OCI-LY1 (cell line): ENCODE measurements at regions not wholly inside any gene's neighbourhood (a gene's known extent, or its start where the extent isn't known, plus 50 kb on each side); places are given as distances from the start of the nearest gene placed in this dataset.

Source experiments
- H2AFZ ChIP-seq: fragments of 200-600 bp; sonication (generic), shearing (Covaris generic); 2 replicates; pipeline ENCODE4 v1.6.0; 2014; ENCODE audit warnings: antibody characterized with exemption, mild to moderate bottlenecking, low read length
- H3F3A ChIP-seq: fragments of 200-600 bp; sonication (generic), shearing (Covaris generic); 2 replicates; pipeline ENCODE4 v1.6.0; 2014; ENCODE audit warnings: mild to moderate bottlenecking, antibody characterized with exemption, low read length, moderate library complexity; ENCODE audit not compliant: insufficient read depth
- H3K27ac ChIP-seq: fragments of 200-600 bp; sonication (generic); 2 replicates; pipeline ENCODE4 v1.5.1; 2014; ENCODE audit warnings: low read length, mixed run types, mild to moderate bottlenecking, low read depth; ENCODE audit not compliant: poor library complexity, severe bottlenecking
- H3K27me3 ChIP-seq: fragments of 200-600 bp; sonication (generic); 2 replicates; pipeline ENCODE4 v1.6.0; 2014; ENCODE audit warnings: antibody characterized with exemption, mild to moderate bottlenecking, low read length, moderate library complexity; ENCODE audit not compliant: insufficient read depth
- H3K36me3 ChIP-seq: fragments of 200-600 bp; sonication (generic); 2 replicates; pipeline ENCODE4 v1.6.1; 2014; ENCODE audit warnings: mild to moderate bottlenecking, antibody characterized with exemption, low read length, moderate library complexity, mixed read lengths; ENCODE audit not compliant: insufficient read depth
- H3K4me1 ChIP-seq: fragments of 200-600 bp; sonication (generic); 2 replicates; pipeline ENCODE4 v1.5.1; 2014; ENCODE audit warnings: mild to moderate bottlenecking, low read length, moderate library complexity; ENCODE audit not compliant: insufficient read depth, severe bottlenecking
- H3K4me2 ChIP-seq: fragments of 200-600 bp; sonication (generic), shearing (Covaris generic); 2 replicates; pipeline ENCODE4 v1.6.1; 2014; ENCODE audit warnings: low read length
- H3K4me3 ChIP-seq: fragments of 200-600 bp; sonication (generic); 2 replicates; pipeline ENCODE4 v1.5.1; 2014; ENCODE audit warnings: low read length, low read depth, mild to moderate bottlenecking, mixed read lengths; ENCODE audit not compliant: poor library complexity, severe bottlenecking
- H3K79me2 ChIP-seq: fragments of 200-600 bp; shearing (Covaris generic); 2 replicates; pipeline ENCODE4 v1.6.1; 2016; ENCODE audit warnings: mixed run types, low read length, mixed read lengths; ENCODE audit not compliant: insufficient read depth
- H3K9ac ChIP-seq: fragments of 200-600 bp; sonication (generic), shearing (Covaris generic); 2 replicates; pipeline ENCODE4 v1.6.1; 2014; ENCODE audit warnings: mild to moderate bottlenecking, low read length, mixed read lengths
- H3K9me2 ChIP-seq: fragments of 200-600 bp; sonication (generic), shearing (Covaris generic); 2 replicates; pipeline ENCODE4 v1.6.1; 2014; ENCODE audit warnings: low read depth, mild to moderate bottlenecking, low read length, mixed read lengths
- H3K9me3 ChIP-seq: fragments of 200-600 bp; shearing (Covaris generic); 2 replicates; pipeline ENCODE4 v1.6.1; 2014; ENCODE audit warnings: low read length, mixed read lengths
- H4K20me1 ChIP-seq: fragments of 200-600 bp; sonication (generic), shearing (Covaris generic); 2 replicates; pipeline ENCODE4 v1.6.0; 2016; ENCODE audit warnings: mild to moderate bottlenecking, low read length; ENCODE audit not compliant: insufficient read depth
- CTCF ChIP-seq: fragments of 200-600 bp; sonication (generic), shearing (Covaris generic); IDR thresholded peaks from 2 replicates; pipeline ENCODE4 v1.5.1; 2017; ENCODE audit warnings: mild to moderate bottlenecking, antibody characterized with exemption, low read length, moderate library complexity, mixed read lengths
- EZH2 ChIP-seq: fragments of 200-600 bp; sonication (generic), shearing (Covaris generic); IDR thresholded peaks from 2 replicates; pipeline ENCODE4 v1.8.0; 2017; ENCODE audit warnings: borderline replicate concordance, mixed run types, mild to moderate bottlenecking, antibody characterized with exemption, low read length, moderate library complexity, mixed read lengths

GRCh38 chr2:120909102-120909501 lies 173.4 kb downstream of the GLI2 start:
- Histone ChIP-seq H2AFZ (no peak overlapping the region), H3K9me3 (no peaks in the 10 kb centered on the region), H3K27me3 (no peaks in the 10 kb centered on the region), H3K36me3 (no peaks in the 10 kb centered on the region), H3K4me1 (no peaks in the 10 kb centered on the region), H3F3A (no peaks in the 10 kb centered on the region), H3K9me2 (no peaks in the 10 kb centered on the region), H4K20me1 (no peaks in the 10 kb centered on the region), H3K4me2 (no peak overlapping the region), H3K4me3 (no peak overlapping the region), H3K9ac (no peak overlapping the region), H3K27ac (no peak overlapping the region), H3K79me2 (no peaks in the 10 kb centered on the region)
- TF ChIP-seq EZH2 (no peak), CTCF (no peak)

GRCh38 chr2:120910164-120910563 lies 174.5 kb downstream of the GLI2 start:
- TF ChIP-seq CTCF (no peak), EZH2 (no peak)
- H3K27me3 ChIP-seq, result no peaks in the 10 kb centered on the region
- H3K36me3 ChIP-seq, result no peaks in the 10 kb centered on the region
- H3K9me3 ChIP-seq, result no peaks in the 10 kb centered on the region
- no peak overlapping the region for H3K9ac ChIP-seq
- no peak overlapping the region for H3K27ac ChIP-seq
- H3K4me3 ChIP-seq, result no peak overlapping the region
- no peaks in the 10 kb centered on the region for H3K9me2 ChIP-seq
- no peaks in the 10 kb centered on the region for H3K79me2 ChIP-seq
- H3K4me2 ChIP-seq, result no peak overlapping the region
- no peak overlapping the region for H2AFZ ChIP-seq
- H3F3A ChIP-seq, result no peaks in the 10 kb centered on the region
- no peaks in the 10 kb centered on the region for H4K20me1 ChIP-seq
- H3K4me1 ChIP-seq, result no peaks in the 10 kb centered on the region

GRCh38 chr2:120910956-120911951 lies 175.6 kb downstream of the GLI2 start:
- Histone ChIP-seq H3K27me3 (no peaks in the 10 kb centered on the region), H3K79me2 (no peaks in the 10 kb centered on the region), H3F3A (no peaks in the 10 kb centered on the region), H2AFZ (no peak overlapping the region), H3K4me1 (no peaks in the 10 kb centered on the region), H3K9me2 (no peaks in the 10 kb centered on the region), H3K9me3 (no peaks in the 10 kb centered on the region), H3K4me3 (no peak overlapping the region), H3K27ac (no peak overlapping the region), H3K9ac (no peak overlapping the region), H3K4me2 (no peak overlapping the region), H3K36me3 (no peaks in the 10 kb centered on the region), H4K20me1 (no peaks in the 10 kb centered on the region)
- TF ChIP-seq CTCF, result no peak
- TF ChIP-seq EZH2, result no peak
